CD4-positive, CD25-positive, alpha-beta regulatory T cell (primary cell): ENCODE measurements at regions not wholly inside any gene's neighbourhood (a gene's known extent, or its start where the extent isn't known, plus 50 kb on each side); places are given as distances from the start of the nearest gene placed in this dataset.

ENCODE experiments used
- ATAC-seq, 2 donors: fragments of 150-1000 bp; cut with Tn5 transposase; one replicate each; pipeline ENCODE4 v1.10.0; 2021; ENCODE audit warnings: low read depth in 2 of 2, moderate number of reproducible peaks in 2 of 2, moderate library complexity in 1 of 2
- DNase-seq, 3 donors: peaks; one replicate each; pipeline versions ENCODE4 v3.0.0 to v3.0.0-alpha.2; 2012 to 2022; ENCODE audit warnings: mixed read lengths in 1 of 3
- H3K27ac ChIP-seq: one replicate; pipeline ENCODE4 v1.7.0; 2013; ENCODE audit warnings: mild to moderate bottlenecking, low read length; ENCODE audit not compliant: insufficient read depth, poor library complexity, severe bottlenecking
- H3K27me3 ChIP-seq: one replicate; pipeline ENCODE4 v1.7.0; 2013; ENCODE audit warnings: low read length; ENCODE audit not compliant: control insufficient read depth, insufficient read depth
- H3K36me3 ChIP-seq: one replicate; pipeline ENCODE4 v1.7.0; 2013; ENCODE audit warnings: mild to moderate bottlenecking, low read length, moderate library complexity; ENCODE audit not compliant: control insufficient read depth, insufficient read depth
- H3K4me1 ChIP-seq: 2 replicates; pipeline ENCODE4 v1.7.0; 2013; ENCODE audit warnings: mild to moderate bottlenecking, low read length; ENCODE audit not compliant: insufficient read depth, control insufficient read depth, poor library complexity, severe bottlenecking
- H3K4me3 ChIP-seq: one replicate; pipeline ENCODE4 v1.7.0; 2013; ENCODE audit warnings: low read depth, mild to moderate bottlenecking, low read length, moderate library complexity
- H3K9me3 ChIP-seq, 2 experiments: 1 replicate in 1 of 2; 2 replicates in 1 of 2; pipeline ENCODE4 v1.7.0; 2013; ENCODE audit warnings: low read length in 2 of 2, mild to moderate bottlenecking in 1 of 2, moderate library complexity in 1 of 2; ENCODE audit not compliant: control insufficient read depth in 2 of 2
- H3K27ac Mint-ChIP-seq, 3 donors: one replicate each; pipeline ENCODE4 v1.8.0; 2020 to 2022; ENCODE audit warnings: mild to moderate bottlenecking in 3 of 3, mixed read lengths in 3 of 3, moderate library complexity in 2 of 3
- H3K27me3 Mint-ChIP-seq: one replicate; pipeline ENCODE4 v1.8.0; 2022; ENCODE audit warnings: mild to moderate bottlenecking, mixed read lengths
- H3K36me3 Mint-ChIP-seq: one replicate; pipeline ENCODE4 v1.8.0; 2020; ENCODE audit warnings: mixed read lengths
- H3K4me1 Mint-ChIP-seq, 4 donors: one replicate each; pipeline ENCODE4 v1.8.0; 2020 to 2022; ENCODE audit warnings: mixed read lengths in 4 of 4, mild to moderate bottlenecking in 1 of 4
- H3K4me3 Mint-ChIP-seq, 4 donors: one replicate each; pipeline ENCODE4 v1.8.0; 2020 to 2022; ENCODE audit warnings: mild to moderate bottlenecking in 4 of 4, mixed read lengths in 4 of 4, moderate library complexity in 3 of 4
- H3K9me3 Mint-ChIP-seq, 7 donors: one replicate each; pipeline ENCODE4 v1.8.0; 2020 to 2022; ENCODE audit warnings: mixed read lengths in 7 of 7, mild to moderate bottlenecking in 3 of 7, moderate library complexity in 2 of 7

DNA sequence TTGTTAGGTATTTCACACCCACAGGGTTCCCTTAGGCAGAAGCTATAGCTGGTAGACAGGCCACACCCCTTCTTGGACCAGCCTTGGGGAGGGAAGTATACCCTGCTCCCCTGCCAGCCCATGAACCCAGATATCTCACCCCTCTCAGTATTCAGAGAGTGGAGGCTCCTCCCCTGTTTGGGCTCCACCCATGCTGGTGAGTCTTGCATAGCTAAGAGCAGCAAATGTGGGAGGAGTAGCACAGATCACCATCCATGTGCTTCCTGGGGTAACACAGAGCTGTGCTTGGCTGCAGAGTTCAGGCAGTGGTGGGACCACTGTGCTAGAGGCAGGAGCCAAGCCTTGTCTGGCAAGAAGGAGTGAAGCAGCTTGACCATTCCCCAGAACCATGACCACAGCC is 427.2 kb downstream of the ZIC1 start:
- Histone ChIP-seq H3K4me3 (no peak overlapping the region), H3K27ac (no peak overlapping the region), H3K4me1 (no peaks in the 10 kb centered on the region), H3K27me3 (no peaks in the 10 kb centered on the region), H3K9me3 (no peaks in the 10 kb centered on the region), H3K36me3 (no peaks in the 10 kb centered on the region)
- DNase-seq, result no peak
- H3K27me3 Mint-ChIP-seq, result no peaks in the 10 kb centered on the region
- no peaks in the 10 kb centered on the region for H3K4me1 Mint-ChIP-seq
- no peaks in the 10 kb centered on the region for H3K36me3 Mint-ChIP-seq
- peaks cover 0 to 3% (median 0%) of the 10 kb centered on the region in 7 donors for H3K9me3 Mint-ChIP-seq
- no peak overlapping the region for H3K4me3 Mint-ChIP-seq
- ATAC-seq, result peak in 1 of 2 donors; percentile 31
- no peak overlapping the region for H3K27ac Mint-ChIP-seq

DNA sequence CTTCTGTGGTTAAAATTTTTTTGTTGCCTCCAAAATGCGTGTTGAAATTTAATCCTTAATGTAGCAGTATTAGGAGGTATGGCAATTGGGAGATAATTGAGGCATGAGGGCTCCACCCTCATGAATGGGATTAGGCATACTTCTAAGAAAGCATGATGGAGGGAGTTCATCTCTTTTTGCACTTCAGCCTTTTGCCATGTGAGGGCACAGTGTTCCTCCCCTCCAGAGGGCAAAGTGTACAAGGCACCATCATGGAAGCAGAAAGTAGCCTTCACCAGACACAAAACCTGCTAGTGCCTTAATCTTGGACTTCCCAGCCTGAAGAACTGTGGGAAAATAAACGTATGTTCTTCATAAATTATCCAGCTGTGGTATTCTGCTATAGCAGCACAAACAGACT is 429.5 kb downstream of the ZIC1 start:
- ATAC-seq (no peak), DNase-seq (peak in 1 of 3 donors; percentile 0)
- Mint-ChIP-seq H3K27me3 (no peaks in the 10 kb centered on the region), H3K36me3 (no peaks in the 10 kb centered on the region), H3K4me1 (no peaks in the 10 kb centered on the region), H3K27ac (no peak overlapping the region), H3K4me3 (no peak overlapping the region), H3K9me3 (peaks cover 0 to 3% (median 0%) of the 10 kb centered on the region in 7 donors)
- H3K4me1 ChIP-seq, result no peaks in the 10 kb centered on the region
- no peaks in the 10 kb centered on the region for H3K27me3 ChIP-seq
- no peaks in the 10 kb centered on the region for H3K9me3 ChIP-seq
- H3K36me3 ChIP-seq, result no peaks in the 10 kb centered on the region
- no peak overlapping the region for H3K27ac ChIP-seq
- H3K4me3 ChIP-seq, result no peak overlapping the region

DNA sequence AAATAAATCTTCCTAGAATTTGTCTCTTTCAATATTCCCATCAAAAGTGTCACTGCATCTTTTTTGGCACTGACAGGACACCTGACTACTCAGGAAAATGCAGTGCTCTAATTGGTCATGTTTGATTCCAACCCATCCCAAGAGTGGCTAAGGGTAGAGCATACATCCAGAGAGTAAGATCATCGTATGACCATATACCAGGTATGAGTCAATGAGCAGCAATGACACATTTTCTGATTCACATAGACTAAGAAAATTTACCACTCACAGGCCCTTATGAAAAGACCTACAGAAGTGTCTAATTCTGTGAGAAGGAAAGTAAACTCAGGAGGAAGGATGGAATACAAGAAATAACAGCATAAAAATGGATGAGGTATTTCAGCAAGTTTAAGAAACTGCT is 434.2 kb downstream of the ZIC1 start:
- Histone ChIP-seq H3K27ac (no peak overlapping the region), H3K4me1 (no peaks in the 10 kb centered on the region), H3K36me3 (no peaks in the 10 kb centered on the region), H3K9me3 (no peaks in the 10 kb centered on the region), H3K27me3 (no peaks in the 10 kb centered on the region), H3K4me3 (no peak overlapping the region)
- DNase-seq, result no peak
- no peaks in the 10 kb centered on the region for H3K27me3 Mint-ChIP-seq
- no peaks in the 10 kb centered on the region for H3K4me1 Mint-ChIP-seq
- H3K36me3 Mint-ChIP-seq, result no peaks in the 10 kb centered on the region
- ATAC-seq, result no peak
- no peak overlapping the region for H3K4me3 Mint-ChIP-seq
- no peak overlapping the region for H3K27ac Mint-ChIP-seq
- H3K9me3 Mint-ChIP-seq, result peaks cover 0 to 3% (median 0%) of the 10 kb centered on the region in 7 donors

DNA sequence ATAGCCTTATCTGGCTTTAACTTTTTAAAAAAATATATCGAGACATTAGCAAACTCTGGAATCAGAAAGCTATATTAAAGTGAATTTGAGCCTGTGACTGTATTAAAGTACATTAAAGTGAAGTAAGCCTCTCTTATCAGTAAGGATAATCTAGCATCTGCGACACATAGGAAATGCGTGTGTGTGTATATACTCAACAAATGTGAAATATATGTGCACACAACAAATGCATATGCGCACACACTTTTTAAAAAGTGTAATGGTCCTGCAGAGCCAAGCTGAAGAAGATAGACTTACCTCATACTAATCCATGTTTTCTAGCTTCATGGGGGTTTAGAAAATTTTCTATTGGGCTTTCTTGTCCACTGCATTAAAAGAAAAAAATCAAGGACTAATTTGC is 437.1 kb downstream of the ZIC1 start:
- peaks cover 0 to 1% (median 0%) of the 10 kb centered on the region in 7 donors for H3K9me3 Mint-ChIP-seq
- ATAC-seq (no peak), DNase-seq (no peak)
- H3K36me3 Mint-ChIP-seq, result no peaks in the 10 kb centered on the region
- Histone ChIP-seq H3K27ac (no peak overlapping the region), H3K27me3 (no peaks in the 10 kb centered on the region), H3K9me3 (no peaks in the 10 kb centered on the region), H3K4me1 (no peaks in the 10 kb centered on the region), H3K4me3 (no peak overlapping the region), H3K36me3 (no peaks in the 10 kb centered on the region)
- H3K27me3 Mint-ChIP-seq, result no peaks in the 10 kb centered on the region
- no peak overlapping the region for H3K27ac Mint-ChIP-seq
- H3K4me3 Mint-ChIP-seq, result no peak overlapping the region
- H3K4me1 Mint-ChIP-seq, result no peaks in the 10 kb centered on the region

DNA sequence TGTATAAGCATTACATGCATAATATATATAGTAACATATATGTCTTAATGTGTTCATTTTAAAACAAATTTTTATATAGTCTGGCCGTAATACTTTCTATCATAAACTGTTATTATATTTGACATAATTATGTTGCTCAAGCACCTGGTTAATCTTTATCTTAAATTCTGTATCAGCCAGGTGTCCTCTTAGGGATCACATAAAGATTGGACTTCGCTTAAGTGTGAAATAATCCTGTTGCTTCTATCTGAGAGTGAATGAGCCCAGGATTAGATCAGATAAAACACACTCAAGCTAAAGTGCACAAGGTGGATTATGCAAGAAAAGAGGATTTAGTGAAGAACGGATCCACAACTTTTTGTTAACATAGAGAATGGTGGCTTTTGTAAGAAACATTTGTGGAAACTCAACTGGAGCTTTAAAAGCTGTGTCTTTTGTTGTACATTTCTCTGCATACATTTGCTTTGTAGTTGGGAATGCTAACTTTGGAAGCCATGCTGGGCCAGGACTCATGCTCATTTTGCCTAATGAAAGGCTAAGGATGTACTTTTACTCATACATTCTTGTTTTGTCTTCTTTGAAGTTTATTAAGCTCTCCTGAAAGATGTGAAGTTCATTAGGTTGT is 437.8 kb downstream of the ZIC1 start:
- H3K27me3 ChIP-seq, result no peaks in the 10 kb centered on the region
- H3K9me3 Mint-ChIP-seq, result peaks cover 0 to 1% (median 0%) of the 10 kb centered on the region in 7 donors
- no peak overlapping the region for H3K4me3 ChIP-seq
- no peaks in the 10 kb centered on the region for H3K4me1 Mint-ChIP-seq
- DNase-seq (no peak), ATAC-seq (no peak)
- no peaks in the 10 kb centered on the region for H3K27me3 Mint-ChIP-seq
- H3K4me1 ChIP-seq, result no peaks in the 10 kb centered on the region
- H3K4me3 Mint-ChIP-seq, result no peak overlapping the region
- H3K27ac Mint-ChIP-seq, result no peak overlapping the region
- H3K27ac ChIP-seq, result no peak overlapping the region
- H3K36me3 Mint-ChIP-seq, result no peaks in the 10 kb centered on the region
- H3K36me3 ChIP-seq, result no peaks in the 10 kb centered on the region
- no peaks in the 10 kb centered on the region for H3K9me3 ChIP-seq

DNA sequence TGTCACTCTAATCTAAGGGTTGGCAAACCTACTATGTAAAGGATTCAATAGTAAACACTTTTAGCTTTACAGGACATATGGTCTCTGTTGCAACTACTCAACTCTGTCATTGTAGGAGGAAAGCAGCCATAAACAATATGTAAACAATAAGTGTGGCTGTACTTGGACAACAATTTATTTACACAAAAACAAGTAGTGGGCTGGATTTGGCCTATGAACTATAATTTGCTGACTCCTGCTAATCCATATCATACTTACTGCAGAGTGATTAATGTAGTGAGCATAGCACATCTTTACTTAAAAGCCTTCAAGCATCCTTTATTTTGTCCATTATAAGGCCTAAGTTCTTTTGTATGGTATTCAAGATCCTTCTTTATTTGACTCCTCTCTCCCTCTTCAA is 441.9 kb downstream of the ZIC1 start:
- no peaks in the 10 kb centered on the region for H3K27me3 ChIP-seq
- no peak overlapping the region for H3K27ac ChIP-seq
- H3K36me3 Mint-ChIP-seq, result no peaks in the 10 kb centered on the region
- peak overlapping the region in 1 of 3 donors; percentile 62 for H3K27ac Mint-ChIP-seq
- H3K27me3 Mint-ChIP-seq, result no peaks in the 10 kb centered on the region
- peaks cover 0 to 4% (median 0%) of the 10 kb centered on the region in 7 donors for H3K9me3 Mint-ChIP-seq
- H3K36me3 ChIP-seq, result no peaks in the 10 kb centered on the region
- ATAC-seq (no peak), DNase-seq (no peak)
- no peak overlapping the region for H3K4me3 Mint-ChIP-seq
- no peak overlapping the region for H3K4me3 ChIP-seq
- H3K4me1 ChIP-seq, result no peaks in the 10 kb centered on the region
- H3K9me3 ChIP-seq, result no peaks in the 10 kb centered on the region
- no peaks in the 10 kb centered on the region for H3K4me1 Mint-ChIP-seq

DNA sequence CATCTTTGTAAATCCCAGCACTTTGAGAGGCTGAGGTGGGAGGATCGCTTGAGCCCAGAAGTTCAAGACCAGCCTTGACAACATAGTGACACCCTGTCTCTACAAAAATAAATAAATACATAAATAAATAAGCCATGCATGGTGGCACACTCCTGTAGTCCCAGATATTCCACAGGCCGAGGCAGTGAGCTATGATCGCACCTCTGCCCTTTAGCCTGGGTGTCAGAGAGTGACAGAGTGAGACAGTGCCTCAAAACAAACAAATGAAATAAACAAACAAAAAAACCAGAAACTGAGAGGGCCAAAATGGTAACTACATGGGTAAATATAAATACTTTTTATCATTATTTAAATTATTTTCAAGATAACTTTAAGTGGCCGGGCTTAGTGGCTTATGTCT is 445.4 kb downstream of the ZIC1 start:
- H3K36me3 ChIP-seq, result no peaks in the 10 kb centered on the region
- H3K4me3 ChIP-seq, result no peak overlapping the region
- H3K27me3 Mint-ChIP-seq, result no peaks in the 10 kb centered on the region
- H3K9me3 Mint-ChIP-seq, result peaks cover 0 to 5% (median 1%) of the 10 kb centered on the region in 7 donors
- H3K27ac ChIP-seq, result no peak overlapping the region
- ATAC-seq, result no peak
- no peak for DNase-seq
- H3K27me3 ChIP-seq, result no peaks in the 10 kb centered on the region
- no peak overlapping the region for H3K27ac Mint-ChIP-seq
- no peak overlapping the region for H3K4me3 Mint-ChIP-seq
- H3K36me3 Mint-ChIP-seq, result no peaks in the 10 kb centered on the region
- H3K4me1 ChIP-seq, result no peaks in the 10 kb centered on the region
- H3K9me3 ChIP-seq, result no peaks in the 10 kb centered on the region
- H3K4me1 Mint-ChIP-seq, result no peaks in the 10 kb centered on the region

DNA sequence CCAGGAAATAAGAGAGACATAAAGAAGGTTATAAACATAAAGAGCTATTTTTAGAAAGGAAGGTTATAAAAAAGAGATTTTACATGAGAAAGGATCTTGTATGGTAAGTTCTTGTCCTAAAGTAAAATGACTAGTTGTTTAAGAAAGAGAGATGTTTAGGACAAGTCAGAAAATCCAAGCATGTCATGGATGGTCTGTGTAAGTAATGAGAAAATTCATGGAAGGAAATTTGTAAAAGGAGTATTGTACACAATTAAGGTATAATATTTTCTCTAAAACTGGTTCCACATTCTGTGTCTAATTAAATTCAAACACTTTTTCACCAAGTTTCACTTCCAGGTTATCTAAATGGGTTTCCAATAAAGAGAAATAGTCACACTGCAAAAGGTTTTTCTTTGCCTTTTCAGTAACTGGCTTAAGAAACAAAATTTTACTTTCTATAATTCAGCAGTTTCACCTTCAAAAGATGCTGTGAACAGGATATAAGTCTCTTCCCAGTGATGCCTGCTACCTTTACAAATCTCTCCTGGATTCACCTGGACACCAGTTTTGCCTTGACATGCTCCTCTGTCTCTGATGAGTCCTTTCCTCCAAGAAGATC is 455.7 kb downstream of the ZIC1 start:
- H3K9me3 ChIP-seq, result peaks cover 0 to 2% of the 10 kb centered on the region in 2 experiments
- no peak overlapping the region for H3K4me3 ChIP-seq
- Mint-ChIP-seq H3K9me3 (peaks cover 0 to 12% (median 6%) of the 10 kb centered on the region in 7 donors), H3K27me3 (no peaks in the 10 kb centered on the region), H3K4me1 (no peaks in the 10 kb centered on the region), H3K27ac (no peak overlapping the region), H3K36me3 (no peaks in the 10 kb centered on the region), H3K4me3 (no peak overlapping the region)
- no peak for DNase-seq
- H3K27me3 ChIP-seq, result no peaks in the 10 kb centered on the region
- no peaks in the 10 kb centered on the region for H3K4me1 ChIP-seq
- ATAC-seq, result no peak
- H3K36me3 ChIP-seq, result no peaks in the 10 kb centered on the region
- H3K27ac ChIP-seq, result no peak overlapping the region
